HG02938 (cell line): ENCODE measurements at regions not wholly inside any gene's neighbourhood (a gene's known extent, or its start where the extent isn't known, plus 50 kb on each side); places are given as distances from the start of the nearest gene placed in this dataset.
"Not testable (repeated sequence)": the region's sequence is repeated elsewhere in the genome, so short reads cannot be mapped to it uniquely, and the experiment has no call there.

Experiments
- ATAC-seq: cut with Tn5 transposase; IDR thresholded peaks from one replicate; pipeline ENCODE4 v1.9.1; 2021; ENCODE audit warnings: mild to moderate bottlenecking, moderate library complexity; ENCODE audit not compliant: unreplicated experiment

GRCh38 chr4:155592179-155592937 is 74.3 kb upstream of the GUCY1A1 start:
- no peak for ATAC-seq

- ATAC-seq, result no peak
Measured at GRCh38 chr4:155591738-155592143, 74.9 kb upstream of the GUCY1A1 start.

GRCh38 chr4:155590796-155591585 is 75.7 kb upstream of the GUCY1A1 start:
- ATAC-seq, result no peak

- no peak for ATAC-seq
Measured at GRCh38 chr4:155588437-155588836, 78.2 kb upstream of the GUCY1A1 start.

- no peak for ATAC-seq
Measured at GRCh38 chr4:155587766-155588165, 78.9 kb upstream of the GUCY1A1 start.

- no peak for ATAC-seq
Measured at GRCh38 chr4:155582971-155583437, 83.6 kb upstream of the GUCY1A1 start.

GRCh38 chr4:155582041-155582440 is 84.6 kb upstream of the GUCY1A1 start:
- ATAC-seq, result no peak

- no peak for ATAC-seq
Measured at GRCh38 chr4:155578726-155579370, 87.8 kb upstream of the GUCY1A1 start.

- ATAC-seq, result no peak
Measured at GRCh38 chr4:155578219-155578618, 88.4 kb upstream of the GUCY1A1 start.

- not testable (repeated sequence) for ATAC-seq
Measured at GRCh38 chr4:155574329-155574728, 92.3 kb upstream of the GUCY1A1 start.

GRCh38 chr4:155573126-155573525 is 93.5 kb upstream of the GUCY1A1 start:
- no peak for ATAC-seq

- ATAC-seq, result no peak
Measured at GRCh38 chr4:155572106-155572703, 94.4 kb upstream of the GUCY1A1 start.

GRCh38 chr4:155571184-155571944 is 95.3 kb upstream of the GUCY1A1 start:
- no peak for ATAC-seq

GRCh38 chr4:155570661-155571060 is 96.0 kb upstream of the GUCY1A1 start:
- no peak for ATAC-seq

GRCh38 chr4:155569960-155570515 is 96.6 kb upstream of the GUCY1A1 start:
- no peak for ATAC-seq

GRCh38 chr4:155569471-155569870 is 97.2 kb upstream of the GUCY1A1 start:
- no peak for ATAC-seq

GRCh38 chr4:155568641-155569220 is 97.9 kb upstream of the GUCY1A1 start:
- no peak for ATAC-seq

- ATAC-seq, result no peak
Measured at GRCh38 chr4:155566354-155566753, 100.3 kb upstream of the GUCY1A1 start.

GRCh38 chr4:155565776-155566175 is 100.9 kb upstream of the GUCY1A1 start:
- ATAC-seq, result no peak

- ATAC-seq, result no peak
Measured at GRCh38 chr4:155565330-155565729, 101.3 kb upstream of the GUCY1A1 start.
